ENCODE measurements at regions not wholly inside any gene's neighbourhood (a gene's known extent, or its start where the extent isn't known, plus 50 kb on each side); places are given as distances from the start of the nearest gene placed in this dataset.

DNA sequence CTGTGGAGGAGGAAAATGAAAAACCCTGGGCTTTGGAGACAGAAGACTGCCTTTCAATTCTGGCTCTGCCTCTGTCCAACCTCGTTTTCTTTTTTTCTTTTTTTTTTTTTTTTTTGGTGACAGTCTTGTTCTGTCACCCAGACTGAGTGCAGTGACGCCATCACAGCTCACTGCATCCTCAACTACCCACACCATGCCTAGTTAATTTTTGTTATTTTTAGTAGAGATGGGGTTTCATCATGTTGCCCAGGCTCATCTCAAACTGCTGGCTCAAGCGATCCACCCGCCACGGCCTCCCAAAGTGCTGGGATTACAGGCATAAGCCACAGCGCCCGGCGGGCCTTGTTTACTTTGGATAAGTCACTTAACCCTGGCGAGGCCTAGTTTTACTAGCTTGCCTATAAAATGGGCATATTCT is 66.3 kb upstream of the SLC25A26 start:
- TF ChIP-seq, protein P1, sequence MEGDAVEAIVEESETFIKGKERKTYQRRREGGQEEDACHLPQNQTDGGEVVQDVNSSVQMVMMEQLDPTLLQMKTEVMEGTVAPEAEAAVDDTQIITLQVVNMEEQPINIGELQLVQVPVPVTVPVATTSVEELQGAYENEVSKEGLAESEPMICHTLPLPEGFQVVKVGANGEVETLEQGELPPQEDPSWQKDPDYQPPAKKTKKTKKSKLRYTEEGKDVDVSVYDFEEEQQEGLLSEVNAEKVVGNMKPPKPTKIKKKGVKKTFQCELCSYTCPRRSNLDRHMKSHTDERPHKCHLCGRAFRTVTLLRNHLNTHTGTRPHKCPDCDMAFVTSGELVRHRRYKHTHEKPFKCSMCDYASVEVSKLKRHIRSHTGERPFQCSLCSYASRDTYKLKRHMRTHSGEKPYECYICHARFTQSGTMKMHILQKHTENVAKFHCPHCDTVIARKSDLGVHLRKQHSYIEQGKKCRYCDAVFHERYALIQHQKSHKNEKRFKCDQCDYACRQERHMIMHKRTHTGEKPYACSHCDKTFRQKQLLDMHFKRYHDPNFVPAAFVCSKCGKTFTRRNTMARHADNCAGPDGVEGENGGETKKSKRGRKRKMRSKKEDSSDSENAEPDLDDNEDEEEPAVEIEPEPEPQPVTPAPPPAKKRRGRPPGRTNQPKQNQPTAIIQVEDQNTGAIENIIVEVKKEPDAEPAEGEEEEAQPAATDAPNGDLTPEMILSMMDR (IDR thresholded peaks at IDR 0.05; ENCODE audit: low read length), result no peak
- TF ChIP-seq EZH2 (optimal IDR thresholded peaks at IDR 0.05; ENCODE audit: low read depth, low read length) (no peak), EZH2phosphoT487 (IDR thresholded peaks at IDR 0.05; ENCODE audit: low read length) (no peak)
